HepG2 (cell line): ENCODE measurements at regions not wholly inside any gene's neighbourhood (a gene's known extent, or its start where the extent isn't known, plus 50 kb on each side); places are given as distances from the start of the nearest gene placed in this dataset.

Experiments
- ATAC-seq: fragments of 200-7000 bp; cut with Tn5 transposase; 3 replicates; pipeline ENCODE4 v1.9.1; 2020; ENCODE audit warnings: mild to moderate bottlenecking, moderate library complexity
- BruUV-seq: library from RNA; stranded (reverse); fragments of 400-500 nt; replicated peaks from 2 replicates; lab custom pipeline; 2021; lab: Mats Ljungman, UMichigan
- CTCF ChIA-PET: fragments of 300-600 bp; formaldehyde crosslinking; extraction: SDS; loops from one replicate; lab custom pipeline; 2021; ENCODE audit warnings: low total read pairs, inconsistent platforms, low intra/inter-chr PET ratio; lab: Yijun Ruan, JAX
- POLR2A ChIA-PET: fragments of 350-600 bp; sonication (Branson Sonifier 250); formaldehyde crosslinking; loops from one replicate; lab custom pipeline; 2020; ENCODE audit warnings: antibody characterized with exemption, inconsistent platforms; lab: Yijun Ruan, JAX
- DNase-seq: peaks from one replicate; pipeline ENCODE4 v3.0.0-alpha.2; 2015; ENCODE audit warnings: low spot score
- FAIRE-seq: peaks from 3 replicates; lab custom pipeline; 2011; peaks lifted over from hg19 to GRCh38; lab: Jason Lieb, UNC
- H2AFZ ChIP-seq: one replicate; pipeline ENCODE4 v1.6.1; 2011; ENCODE audit warnings: low read length, inconsistent platforms
- H3K27ac ChIP-seq: fragments of 300-600 bp; 3 replicates; pipeline ENCODE4 v1.8.0; 2011; ENCODE audit warnings: mixed run types, mild to moderate bottlenecking, mixed read lengths, low read length, inconsistent platforms; ENCODE audit not compliant: insufficient read depth; ENCODE audit errors: extremely low read length
- H3K27me3 ChIP-seq, 2 experiments: fragments of 200-600 bp in 1 of 2; 2 replicates in 1 of 2; 3 replicates in 1 of 2; pipeline versions ENCODE4 v1.6.0 to v1.8.0; 2011; ENCODE audit warnings: low read length in 2 of 2, mild to moderate bottlenecking in 2 of 2, moderate library complexity in 2 of 2, inconsistent platforms in 1 of 2; ENCODE audit not compliant: insufficient read depth in 2 of 2, control insufficient read depth in 1 of 2
- H3K36me3 ChIP-seq, 2 experiments: fragments of 200-600 bp in 1 of 2; replicated peaks in 1 of 2; 2 replicates in 1 of 2; 3 replicates in 1 of 2; pipeline versions ENCODE4 v1.5.1 to v1.8.0; 2011; ENCODE audit warnings: low read length in 2 of 2, inconsistent platforms in 1 of 2; ENCODE audit not compliant: insufficient read depth in 2 of 2, control insufficient read depth in 1 of 2
- H3K4me1 ChIP-seq: 2 replicates; pipeline ENCODE4 v1.5.1; 2012; ENCODE audit warnings: low read length, inconsistent platforms; ENCODE audit not compliant: insufficient read depth
- H3K4me2 ChIP-seq: 2 replicates; pipeline ENCODE4 v1.6.0; 2011; ENCODE audit warnings: low read depth, low read length, inconsistent platforms
- H3K4me3 ChIP-seq, 3 experiments: fragments of 200-600 bp in 1 of 3; sonication (generic), shearing (Covaris generic) in 1 of 3; replicated peaks in 1 of 3; 2 replicates each; pipeline ENCODE4 v1.5.1; 2011 to 2016; ENCODE audit warnings: low read length in 3 of 3, inconsistent platforms in 2 of 3, low read depth in 2 of 3, mild to moderate bottlenecking in 2 of 3, control low read depth in 1 of 3, mixed read lengths in 1 of 3; ENCODE audit not compliant: insufficient read depth in 1 of 3
- H3K79me2 ChIP-seq: one replicate; pipeline ENCODE4 v1.6.1; 2011; ENCODE audit warnings: low read length, inconsistent platforms; ENCODE audit not compliant: insufficient read depth
- H3K9ac ChIP-seq: 2 replicates; pipeline ENCODE4 v1.6.0; 2011; ENCODE audit warnings: mild to moderate bottlenecking, low read depth, low read length, inconsistent platforms; ENCODE audit not compliant: insufficient read depth
- H3K9me3 ChIP-seq: 2 replicates; pipeline ENCODE4 v1.5.1; 2012; ENCODE audit warnings: mild to moderate bottlenecking, low read length
- H4K20me1 ChIP-seq: 2 replicates; pipeline ENCODE4 v1.6.0; 2011; ENCODE audit warnings: inconsistent platforms, mild to moderate bottlenecking, low read length, moderate library complexity; ENCODE audit not compliant: insufficient read depth
- BRCA1 ChIP-seq: sonication (generic); formaldehyde crosslinking; IDR thresholded peaks from 2 replicates; pipeline ENCODE4 v1.4.0; 2020; ENCODE audit warnings: missing genetic modification reagents
- EZH2 ChIP-seq: conservative IDR thresholded peaks from 2 replicates; pipeline ENCODE4 v1.6.1; 2012; ENCODE audit warnings: mild to moderate bottlenecking, low read depth, low read length, moderate library complexity
- HNRNPLL ChIP-seq: fragments of 200-400 bp; formaldehyde crosslinking; IDR thresholded peaks from 2 replicates; pipeline ENCODE4 v1.6.1; 2017; ENCODE audit warnings: mild to moderate bottlenecking, low read depth, low read length; ENCODE audit not compliant: poor library complexity, severe bottlenecking
- KLF9 ChIP-seq: IDR thresholded peaks from 2 replicates; pipeline ENCODE4 v1.6.1; 2016; ENCODE audit warnings: low read depth
- MBD4 ChIP-seq: IDR thresholded peaks from 2 replicates; pipeline ENCODE4 v1.6.1; 2012; ENCODE audit warnings: low read length, inconsistent platforms, borderline replicate concordance
- ZFP90 ChIP-seq: sonication (generic); formaldehyde crosslinking; IDR thresholded peaks from 2 replicates; pipeline ENCODE4 v1.8.0; 2022; ENCODE audit warnings: missing genetic modification reagents, mild to moderate bottlenecking, inconsistent platforms, borderline replicate concordance
- ZNF773 ChIP-seq: sonication (generic); formaldehyde crosslinking; IDR thresholded peaks from 2 replicates; pipeline ENCODE4 v1.4.0; 2020; ENCODE audit warnings: missing genetic modification reagents, borderline replicate concordance
- ZNF850 ChIP-seq: sonication (generic); formaldehyde crosslinking; conservative IDR thresholded peaks from 2 replicates; pipeline ENCODE4 v1.9.0; 2021; ENCODE audit warnings: mild to moderate bottlenecking, missing genetic modification reagents
- WGBS: methylation state at CpG from one replicate; pipeline ENCODE4 v1.1.6; 2017; ENCODE audit warnings: low lambda C conversion rate; 5-methylcytosine and 5-hydroxymethylcytosine counted together
- in situ Hi-C: cut with HindIII; loops from 2 replicates; pipeline ENCODE4 v1.10.0; 2017; ENCODE audit warnings: low pct_unique_long_range_greater_than_20kb; ENCODE audit not compliant: extremely low pct_ligation_motif_present
- intact Hi-C: fragments of 100-400 bp; cut with micrococcal nuclease; formaldehyde crosslinking; loops from one replicate; pipeline ENCODE4 v1.10.0; 2022; ENCODE audit not compliant: unreplicated experiment
- TF ChIP-seq, protein P1 (sequence below): sonication (generic); formaldehyde crosslinking; IDR thresholded peaks from 2 replicates; pipeline ENCODE4 v1.5.1; 2020; ENCODE audit warnings: mild to moderate bottlenecking, missing genetic modification reagents
- TF ChIP-seq, protein P2 (sequence below): sonication (generic); formaldehyde crosslinking; IDR thresholded peaks from 2 replicates; pipeline ENCODE4 v1.4.0; 2020; ENCODE audit warnings: missing genetic modification reagents

DNA sequence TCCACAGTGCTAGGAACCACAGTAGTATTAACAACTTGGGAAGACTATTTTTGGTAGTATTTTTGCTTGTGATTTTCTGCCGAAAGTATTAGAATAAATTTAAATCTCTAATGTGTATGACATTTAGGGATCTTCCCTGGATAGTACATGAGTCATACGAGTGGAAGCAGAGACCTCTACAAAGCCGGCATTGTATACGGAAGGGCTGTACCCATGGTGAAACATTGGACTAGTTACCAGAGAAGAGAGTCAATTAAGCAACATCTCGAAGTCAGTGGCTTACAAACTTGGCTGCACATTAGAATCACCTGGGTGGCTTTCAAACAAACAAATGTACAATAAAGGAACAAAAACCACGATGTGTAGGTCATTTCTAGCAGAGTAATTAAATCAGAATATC lies 1131.7 kb upstream of the LRRTM1 start:
- Histone ChIP-seq H3K36me3 (no peaks in the 10 kb centered on the region), H3K4me2 (no peak overlapping the region), H3K27me3 (no peaks in the 10 kb centered on the region), H2AFZ (no peak overlapping the region), H3K9me3 (peaks cover 7% of the 10 kb centered on the region; the same call in 1 of the 2 replicates), H4K20me1 (no peaks in the 10 kb centered on the region), H3K79me2 (no peaks in the 10 kb centered on the region), H3K9ac (no peak overlapping the region), H3K4me3 (no peak overlapping the region), H3K27ac (no peak overlapping the region), H3K4me1 (no peaks in the 10 kb centered on the region)
- CTCF ChIA-PET: no interaction called here
- in situ Hi-C loops: no loop called here
- intact Hi-C loops: no loop called here
- DNase-seq (peak; percentile 7), FAIRE-seq (no peak), ATAC-seq (no peak)
- no peak for TF ChIP-seq BRCA1
- TF ChIP-seq ZNF850 (CRISPR knock-in tag): no peak
- TF ChIP-seq, protein P1, sequence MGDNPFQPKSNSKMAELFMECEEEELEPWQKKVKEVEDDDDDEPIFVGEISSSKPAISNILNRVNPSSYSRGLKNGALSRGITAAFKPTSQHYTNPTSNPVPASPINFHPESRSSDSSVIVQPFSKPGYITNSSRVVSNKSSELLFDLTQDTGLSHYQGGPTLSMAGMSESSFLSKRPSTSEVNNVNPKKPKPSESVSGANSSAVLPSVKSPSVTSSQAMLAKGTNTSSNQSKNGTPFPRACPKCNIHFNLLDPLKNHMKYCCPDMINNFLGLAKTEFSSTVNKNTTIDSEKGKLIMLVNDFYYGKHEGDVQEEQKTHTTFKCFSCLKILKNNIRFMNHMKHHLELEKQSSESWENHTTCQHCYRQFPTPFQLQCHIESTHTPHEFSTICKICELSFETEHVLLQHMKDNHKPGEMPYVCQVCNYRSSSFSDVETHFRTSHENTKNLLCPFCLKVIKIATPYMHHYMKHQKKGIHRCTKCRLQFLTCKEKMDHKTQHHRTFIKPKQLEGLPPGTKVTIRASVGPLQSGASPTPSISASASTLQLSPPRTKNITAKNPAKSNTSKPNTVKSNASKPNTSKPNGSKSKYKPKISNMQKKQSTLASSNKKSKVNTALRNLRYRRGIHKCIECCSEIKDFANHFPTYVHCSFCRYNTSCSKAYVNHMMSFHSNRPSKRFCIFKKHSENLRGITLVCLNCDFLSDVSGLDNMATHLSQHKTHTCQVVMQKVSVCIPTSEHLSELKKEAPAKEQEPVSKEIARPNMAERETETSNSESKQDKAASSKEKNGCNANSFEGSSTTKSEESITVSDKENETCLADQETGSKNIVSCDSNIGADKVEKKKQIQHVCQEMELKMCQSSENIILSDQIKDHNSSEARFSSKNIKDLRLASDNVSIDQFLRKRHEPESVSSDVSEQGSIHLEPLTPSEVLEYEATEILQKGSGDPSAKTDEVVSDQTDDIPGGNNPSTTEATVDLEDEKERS (CRISPR knock-in tag): no peak
- no peak for TF ChIP-seq KLF9 (CRISPR knock-in tag)
- no peak for TF ChIP-seq EZH2
- TF ChIP-seq, protein P2, sequence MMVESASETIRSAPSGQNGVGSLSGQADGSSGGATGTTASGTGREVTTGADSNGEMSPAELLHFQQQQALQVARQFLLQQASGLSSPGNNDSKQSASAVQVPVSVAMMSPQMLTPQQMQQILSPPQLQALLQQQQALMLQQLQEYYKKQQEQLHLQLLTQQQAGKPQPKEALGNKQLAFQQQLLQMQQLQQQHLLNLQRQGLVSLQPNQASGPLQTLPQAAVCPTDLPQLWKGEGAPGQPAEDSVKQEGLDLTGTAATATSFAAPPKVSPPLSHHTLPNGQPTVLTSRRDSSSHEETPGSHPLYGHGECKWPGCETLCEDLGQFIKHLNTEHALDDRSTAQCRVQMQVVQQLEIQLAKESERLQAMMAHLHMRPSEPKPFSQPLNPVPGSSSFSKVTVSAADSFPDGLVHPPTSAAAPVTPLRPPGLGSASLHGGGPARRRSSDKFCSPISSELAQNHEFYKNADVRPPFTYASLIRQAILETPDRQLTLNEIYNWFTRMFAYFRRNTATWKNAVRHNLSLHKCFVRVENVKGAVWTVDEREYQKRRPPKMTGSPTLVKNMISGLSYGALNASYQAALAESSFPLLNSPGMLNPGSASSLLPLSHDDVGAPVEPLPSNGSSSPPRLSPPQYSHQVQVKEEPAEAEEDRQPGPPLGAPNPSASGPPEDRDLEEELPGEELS (CRISPR knock-in tag): no peak
- no peak for TF ChIP-seq HNRNPLL
- no peak for TF ChIP-seq ZNF773 (CRISPR knock-in tag)
- no peak for TF ChIP-seq MBD4
- TF ChIP-seq ZFP90: no peak
- WGBS: 4% methylated on average over 6 of the region's 6 CpGs
- POLR2A ChIA-PET: no interaction called here
- no TSS peak for BruUV-seq
